Spleen (tissue), 11 donors: ENCODE measurements at regions not wholly inside any gene's neighbourhood (a gene's known extent, or its start where the extent isn't known, plus 50 kb on each side); places are given as distances from the start of the nearest gene placed in this dataset.

Experiments used
- DNase-seq: peaks from one replicate; pipeline ENCODE4 v3.0.0-alpha.2; 2020
- H3K27ac ChIP-seq, 8 donors: fragments of 200-600 bp; sonication (generic) in 7 of 8; 1 replicate in 4 of 8; 2 replicates in 4 of 8; pipeline versions ENCODE4 v1.5.0 to v1.8.0; 2016 to 2021; ENCODE audit warnings: inconsistent platforms in 4 of 8, mild to moderate bottlenecking in 4 of 8, moderate library complexity in 1 of 8
- H3K27me3 ChIP-seq, 7 donors: fragments of 200-600 bp; sonication (generic) in 6 of 7; replicated peaks in 1 of 7; 1 replicate in 4 of 7; 2 replicates in 3 of 7; pipeline versions ENCODE4 v1.5.0 to v1.8.0; 2016 to 2021; ENCODE audit warnings: inconsistent platforms in 3 of 7, mild to moderate bottlenecking in 1 of 7
- H3K36me3 ChIP-seq, 6 donors: fragments of 200-600 bp; sonication (generic) in 5 of 6; 1 replicate in 4 of 6; 2 replicates in 2 of 6; pipeline versions ENCODE4 v1.5.0 to v1.8.0; 2016 to 2021; ENCODE audit warnings: inconsistent platforms in 2 of 6
- H3K4me1 ChIP-seq, 6 donors: fragments of 200-600 bp; sonication (generic) in 5 of 6; 1 replicate in 3 of 6; 2 replicates in 3 of 6; pipeline versions ENCODE4 v1.5.0 to v1.8.0; 2016 to 2021; ENCODE audit warnings: inconsistent platforms in 3 of 6
- H3K4me3 ChIP-seq, 8 donors: fragments of 200-600 bp; sonication (generic) in 7 of 8; 1 replicate in 4 of 8; 2 replicates in 4 of 8; pipeline versions ENCODE4 v1.5.0 to v1.8.0; 2016 to 2021; ENCODE audit warnings: inconsistent platforms in 4 of 8, mild to moderate bottlenecking in 4 of 8, moderate library complexity in 2 of 8
- H3K9me3 ChIP-seq, 8 donors: fragments of 200-600 bp; sonication (generic) in 7 of 8; 1 replicate in 4 of 8; 2 replicates in 4 of 8; pipeline versions ENCODE4 v1.5.0 to v1.8.0; 2016 to 2021; ENCODE audit warnings: inconsistent platforms in 4 of 8
- POLR2A ChIP-seq, 3 donors: fragments of 450-650 bp; IDR thresholded peaks; one replicate each; pipeline ENCODE4 v1.5.1; 2017; ENCODE audit warnings: antibody characterized with exemption in 3 of 3, mild to moderate bottlenecking in 1 of 3
- POLR2AphosphoS5 ChIP-seq, 3 donors: sonication (generic); formaldehyde crosslinking; IDR thresholded peaks; one replicate each; pipeline ENCODE4 v1.5.1; 2017; ENCODE audit warnings: antibody characterized with exemption in 3 of 3
- WGBS, 5 donors: extraction: QIAGEN DNeasy Blood & Tissue Kit in 3 of 5; methylation state at CpG; one replicate each; pipeline versions ENCODE4 v1.1.5 to v1.1.7; 2013 to 2018; 5-methylcytosine and 5-hydroxymethylcytosine counted together
- intact Hi-C: fragments of 100-400 bp; cut with DNase I; formaldehyde crosslinking; loops from one replicate; pipeline ENCODE4 v1.15.0; 2023; ENCODE audit warnings: low total_unique reads
- TF ChIP-seq, protein P1 (sequence below), 11 experiments: fragments of 200-600 bp in 7 of 11; fragments of 450-650 bp in 4 of 11; sonication (generic) in 4 of 11; IDR thresholded peaks in 8 of 11; conservative IDR thresholded peaks in 3 of 11; 1 replicate in 7 of 11; 2 replicates in 4 of 11; pipeline versions ENCODE4 v1.4.0 to v1.8.0; 2016 to 2021; ENCODE audit warnings: antibody characterized with exemption in 11 of 11, inconsistent platforms in 4 of 11, mild to moderate bottlenecking in 1 of 11
- donor health status: healthy with polysubstance abuse.
- donor health status: DM: no; HTN: no; CAD: no; lungs with moderate emphysema.
- donor health status: DM: no; HTN: no; CAD: no.
- donor health status: Bipolar disorder and iron deficiency.
- donor health status: healthy.
- donor health status: DM: no; HTN: no; CAD: no.
- donor health status: DM: yes; HTN: yes; CAD: no.

DNA sequence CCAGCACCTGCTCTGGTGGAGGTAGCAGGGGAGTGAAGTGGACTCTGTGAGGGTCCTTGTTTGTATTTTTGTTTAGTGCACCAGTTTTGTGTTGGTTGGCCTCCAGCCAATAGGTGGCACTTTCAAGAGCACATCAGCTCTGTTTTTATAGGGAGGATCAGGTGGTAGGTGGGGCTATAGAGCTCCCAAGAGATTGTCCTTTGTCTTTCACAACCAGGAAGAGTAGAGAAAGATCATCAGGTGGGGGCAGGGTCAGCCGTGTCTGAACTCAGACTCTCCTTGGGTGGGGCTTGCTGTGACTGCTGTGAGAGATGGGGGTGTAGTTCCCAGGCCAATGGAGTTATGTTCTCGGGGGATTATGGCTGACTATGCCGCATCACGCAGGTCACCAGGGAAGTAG, 159.8 kb downstream of the ZNF326 start:
- H3K9me3 ChIP-seq, result peaks cover 0 to 31% (median 10%) of the 10 kb centered on the region in 8 donors
- no peak for DNase-seq
- H3K4me1 ChIP-seq, result no peaks in the 10 kb centered on the region
- 65 to 92% (median 78%) methylated on average over 2 to 4 of the region's 4 CpGs for WGBS, 5 donors
- intact Hi-C loops, result no loop called here
- no peak overlapping the region for H3K4me3 ChIP-seq
- TF ChIP-seq POLR2AphosphoS5 (IDR thresholded peaks at IDR 0.05) (no peak), POLR2A (IDR thresholded peaks at IDR 0.05) (no peak)
- TF ChIP-seq, protein P1, sequence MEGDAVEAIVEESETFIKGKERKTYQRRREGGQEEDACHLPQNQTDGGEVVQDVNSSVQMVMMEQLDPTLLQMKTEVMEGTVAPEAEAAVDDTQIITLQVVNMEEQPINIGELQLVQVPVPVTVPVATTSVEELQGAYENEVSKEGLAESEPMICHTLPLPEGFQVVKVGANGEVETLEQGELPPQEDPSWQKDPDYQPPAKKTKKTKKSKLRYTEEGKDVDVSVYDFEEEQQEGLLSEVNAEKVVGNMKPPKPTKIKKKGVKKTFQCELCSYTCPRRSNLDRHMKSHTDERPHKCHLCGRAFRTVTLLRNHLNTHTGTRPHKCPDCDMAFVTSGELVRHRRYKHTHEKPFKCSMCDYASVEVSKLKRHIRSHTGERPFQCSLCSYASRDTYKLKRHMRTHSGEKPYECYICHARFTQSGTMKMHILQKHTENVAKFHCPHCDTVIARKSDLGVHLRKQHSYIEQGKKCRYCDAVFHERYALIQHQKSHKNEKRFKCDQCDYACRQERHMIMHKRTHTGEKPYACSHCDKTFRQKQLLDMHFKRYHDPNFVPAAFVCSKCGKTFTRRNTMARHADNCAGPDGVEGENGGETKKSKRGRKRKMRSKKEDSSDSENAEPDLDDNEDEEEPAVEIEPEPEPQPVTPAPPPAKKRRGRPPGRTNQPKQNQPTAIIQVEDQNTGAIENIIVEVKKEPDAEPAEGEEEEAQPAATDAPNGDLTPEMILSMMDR (IDR thresholded peaks at IDR 0.05 in 8 of 11, conservative IDR thresholded peaks at IDR 0.05 in 3 of 11), result no peak
- no peak overlapping the region for H3K27ac ChIP-seq
- no peaks in the 10 kb centered on the region for H3K36me3 ChIP-seq
- peaks cover 0 to 5% (median 0%) of the 10 kb centered on the region in 7 donors for H3K27me3 ChIP-seq

DNA sequence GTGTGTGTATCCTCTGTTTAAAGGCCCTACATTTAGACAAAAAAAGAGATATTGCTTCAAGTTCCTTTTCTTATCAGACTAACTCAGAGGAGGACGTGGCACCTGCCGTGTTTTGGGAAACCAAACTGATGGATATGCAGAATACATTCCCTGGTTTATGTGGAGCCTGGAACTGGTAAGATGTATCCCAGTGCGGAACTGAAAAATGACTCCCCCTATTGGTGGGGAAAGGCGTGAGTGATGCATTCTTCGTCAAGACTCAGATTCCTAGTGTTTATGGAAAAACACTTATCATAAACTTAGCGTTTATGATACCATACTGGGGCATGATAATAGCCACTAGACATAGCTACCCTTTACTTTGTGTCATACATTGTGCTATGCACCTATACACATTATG, 154.2 kb downstream of the ZNF326 start:
- Histone ChIP-seq H3K4me1 (no peaks in the 10 kb centered on the region), H3K27me3 (no peaks in the 10 kb centered on the region), H3K27ac (no peak overlapping the region), H3K4me3 (no peak overlapping the region), H3K9me3 (peaks cover 0 to 31% (median 10%) of the 10 kb centered on the region in 8 donors), H3K36me3 (no peaks in the 10 kb centered on the region)
- no peak for DNase-seq
- no peak for TF ChIP-seq POLR2A (IDR thresholded peaks at IDR 0.05)
- TF ChIP-seq, protein P1 (IDR thresholded peaks at IDR 0.05 in 8 of 11, conservative IDR thresholded peaks at IDR 0.05 in 3 of 11), result no peak
- no peak for TF ChIP-seq POLR2AphosphoS5 (IDR thresholded peaks at IDR 0.05)
- WGBS, 5 donors, result 79 to 87% (median 80%) methylated on average over 6 of the region's 6 CpGs
- intact Hi-C loops, result no loop called here

DNA sequence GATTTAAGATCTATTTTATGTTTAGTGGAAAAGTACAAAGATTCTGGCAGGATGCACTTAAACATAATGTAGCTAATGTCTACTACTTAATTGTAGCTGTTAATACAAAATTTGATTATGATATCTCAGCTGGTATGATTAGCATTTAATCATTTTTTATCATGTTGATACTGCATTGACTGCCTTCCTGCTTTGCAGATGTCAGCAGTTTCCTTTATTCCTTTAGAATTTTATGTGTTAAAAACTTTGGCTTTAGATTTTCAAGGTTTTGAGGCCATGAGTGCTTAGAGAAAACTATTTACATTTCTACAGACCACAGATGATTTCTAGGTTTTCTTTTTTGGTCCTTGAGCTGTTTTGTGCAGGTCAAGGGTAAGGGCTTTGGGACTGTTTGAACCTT, 152.2 kb downstream of the ZNF326 start:
- no peaks in the 10 kb centered on the region for H3K27me3 ChIP-seq
- no peak for DNase-seq
- H3K4me1 ChIP-seq, result no peaks in the 10 kb centered on the region
- no peaks in the 10 kb centered on the region for H3K36me3 ChIP-seq
- peaks cover 0 to 17% (median 9%) of the 10 kb centered on the region in 8 donors for H3K9me3 ChIP-seq
- intact Hi-C loops, result no loop called here
- H3K27ac ChIP-seq, result no peak overlapping the region
- TF ChIP-seq POLR2A (IDR thresholded peaks at IDR 0.05) (no peak), POLR2AphosphoS5 (IDR thresholded peaks at IDR 0.05) (no peak)
- TF ChIP-seq, protein P1 (IDR thresholded peaks at IDR 0.05 in 8 of 11, conservative IDR thresholded peaks at IDR 0.05 in 3 of 11), result no peak
- H3K4me3 ChIP-seq, result no peak overlapping the region

DNA sequence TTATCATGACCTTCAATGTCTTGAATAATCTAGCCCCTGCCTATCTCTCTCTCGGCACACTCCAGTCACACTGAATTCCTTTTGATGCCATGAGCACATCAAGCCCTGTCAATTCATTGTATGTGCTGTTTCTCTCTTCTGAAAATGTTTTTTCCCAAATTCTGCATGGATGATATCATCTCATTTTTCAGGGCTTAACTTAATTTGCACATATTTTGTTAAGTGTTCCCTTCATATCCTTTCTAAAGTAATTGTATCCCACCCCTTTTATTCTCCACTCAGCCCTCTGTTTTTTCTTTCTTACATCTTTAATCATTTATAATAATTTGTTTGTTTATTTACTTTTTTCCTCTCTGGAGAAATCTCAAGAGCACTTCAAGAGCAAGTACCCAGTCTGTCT, 149.9 kb downstream of the ZNF326 start:
- Histone ChIP-seq H3K27me3 (no peaks in the 10 kb centered on the region), H3K4me1 (no peaks in the 10 kb centered on the region), H3K9me3 (peaks cover 0 to 12% (median 10%) of the 10 kb centered on the region in 8 donors), H3K36me3 (no peaks in the 10 kb centered on the region), H3K4me3 (no peak overlapping the region), H3K27ac (no peak overlapping the region)
- TF ChIP-seq, protein P1 (IDR thresholded peaks at IDR 0.05 in 8 of 11, conservative IDR thresholded peaks at IDR 0.05 in 3 of 11), result no peak
- TF ChIP-seq POLR2A (IDR thresholded peaks at IDR 0.05) (no peak), POLR2AphosphoS5 (IDR thresholded peaks at IDR 0.05) (no peak)
- DNase-seq, result no peak
- intact Hi-C loops, result no loop called here
- 25 to 92% (median 39%) methylated on average over 1 of the region's 1 CpG for WGBS, 5 donors
